Fibroblast of mammary gland (primary cell): ENCODE measurements at regions not wholly inside any gene's neighbourhood (a gene's known extent, or its start where the extent isn't known, plus 50 kb on each side); places are given as distances from the start of the nearest gene placed in this dataset.

Experiments used
- DNase-seq: peaks from one replicate; pipeline ENCODE4 v3.0.0-alpha.2; 2010; ENCODE audit warnings: low read depth
- H3K4me3 ChIP-seq: 2 replicates; pipeline ENCODE4 v1.5.1; 2011; ENCODE audit warnings: low read depth, mild to moderate bottlenecking, low read length, moderate library complexity; ENCODE audit not compliant: control insufficient read depth
- CTCF ChIP-seq: conservative IDR thresholded peaks from 2 replicates; pipeline ENCODE4 v1.5.1; 2011; ENCODE audit warnings: low read depth, low read length, inconsistent platforms; ENCODE audit not compliant: control insufficient read depth, insufficient read depth

- DNase-seq = peak; percentile 15
- no peak overlapping the region for H3K4me3 ChIP-seq
- no peak for TF ChIP-seq CTCF
Observed at GRCh38 chr11:47904048-47904447, 55.9 kb upstream of the NUP160 start.

GRCh38 chr11:47899801-47900200 is 51.7 kb upstream of the NUP160 start:
- TF ChIP-seq CTCF = no peak
- no peak overlapping the region for H3K4me3 ChIP-seq
- no peak for DNase-seq
